OCI-LY1 (cell line): ENCODE measurements at regions not wholly inside any gene's neighbourhood (a gene's known extent, or its start where the extent isn't known, plus 50 kb on each side); places are given as distances from the start of the nearest gene placed in this dataset.

Source experiments
- H2AFZ ChIP-seq: fragments of 200-600 bp; sonication (generic), shearing (Covaris generic); 2 replicates; pipeline ENCODE4 v1.6.0; 2014; ENCODE audit warnings: antibody characterized with exemption, mild to moderate bottlenecking, low read length
- H3F3A ChIP-seq: fragments of 200-600 bp; sonication (generic), shearing (Covaris generic); 2 replicates; pipeline ENCODE4 v1.6.0; 2014; ENCODE audit warnings: mild to moderate bottlenecking, antibody characterized with exemption, low read length, moderate library complexity; ENCODE audit not compliant: insufficient read depth
- H3K27ac ChIP-seq: fragments of 200-600 bp; sonication (generic); 2 replicates; pipeline ENCODE4 v1.5.1; 2014; ENCODE audit warnings: low read length, mixed run types, mild to moderate bottlenecking, low read depth; ENCODE audit not compliant: poor library complexity, severe bottlenecking
- H3K27me3 ChIP-seq: fragments of 200-600 bp; sonication (generic); 2 replicates; pipeline ENCODE4 v1.6.0; 2014; ENCODE audit warnings: antibody characterized with exemption, mild to moderate bottlenecking, low read length, moderate library complexity; ENCODE audit not compliant: insufficient read depth
- H3K36me3 ChIP-seq: fragments of 200-600 bp; sonication (generic); 2 replicates; pipeline ENCODE4 v1.6.1; 2014; ENCODE audit warnings: mild to moderate bottlenecking, antibody characterized with exemption, low read length, moderate library complexity, mixed read lengths; ENCODE audit not compliant: insufficient read depth
- H3K4me1 ChIP-seq: fragments of 200-600 bp; sonication (generic); 2 replicates; pipeline ENCODE4 v1.5.1; 2014; ENCODE audit warnings: mild to moderate bottlenecking, low read length, moderate library complexity; ENCODE audit not compliant: insufficient read depth, severe bottlenecking
- H3K4me2 ChIP-seq: fragments of 200-600 bp; sonication (generic), shearing (Covaris generic); 2 replicates; pipeline ENCODE4 v1.6.1; 2014; ENCODE audit warnings: low read length
- H3K4me3 ChIP-seq: fragments of 200-600 bp; sonication (generic); 2 replicates; pipeline ENCODE4 v1.5.1; 2014; ENCODE audit warnings: low read length, low read depth, mild to moderate bottlenecking, mixed read lengths; ENCODE audit not compliant: poor library complexity, severe bottlenecking
- H3K79me2 ChIP-seq: fragments of 200-600 bp; shearing (Covaris generic); 2 replicates; pipeline ENCODE4 v1.6.1; 2016; ENCODE audit warnings: mixed run types, low read length, mixed read lengths; ENCODE audit not compliant: insufficient read depth
- H3K9ac ChIP-seq: fragments of 200-600 bp; sonication (generic), shearing (Covaris generic); 2 replicates; pipeline ENCODE4 v1.6.1; 2014; ENCODE audit warnings: mild to moderate bottlenecking, low read length, mixed read lengths
- H3K9me2 ChIP-seq: fragments of 200-600 bp; sonication (generic), shearing (Covaris generic); 2 replicates; pipeline ENCODE4 v1.6.1; 2014; ENCODE audit warnings: low read depth, mild to moderate bottlenecking, low read length, mixed read lengths
- H3K9me3 ChIP-seq: fragments of 200-600 bp; shearing (Covaris generic); 2 replicates; pipeline ENCODE4 v1.6.1; 2014; ENCODE audit warnings: low read length, mixed read lengths
- H4K20me1 ChIP-seq: fragments of 200-600 bp; sonication (generic), shearing (Covaris generic); 2 replicates; pipeline ENCODE4 v1.6.0; 2016; ENCODE audit warnings: mild to moderate bottlenecking, low read length; ENCODE audit not compliant: insufficient read depth
- CTCF ChIP-seq: fragments of 200-600 bp; sonication (generic), shearing (Covaris generic); IDR thresholded peaks from 2 replicates; pipeline ENCODE4 v1.5.1; 2017; ENCODE audit warnings: mild to moderate bottlenecking, antibody characterized with exemption, low read length, moderate library complexity, mixed read lengths
- EZH2 ChIP-seq: fragments of 200-600 bp; sonication (generic), shearing (Covaris generic); IDR thresholded peaks from 2 replicates; pipeline ENCODE4 v1.8.0; 2017; ENCODE audit warnings: borderline replicate concordance, mixed run types, mild to moderate bottlenecking, antibody characterized with exemption, low read length, moderate library complexity, mixed read lengths

DNA sequence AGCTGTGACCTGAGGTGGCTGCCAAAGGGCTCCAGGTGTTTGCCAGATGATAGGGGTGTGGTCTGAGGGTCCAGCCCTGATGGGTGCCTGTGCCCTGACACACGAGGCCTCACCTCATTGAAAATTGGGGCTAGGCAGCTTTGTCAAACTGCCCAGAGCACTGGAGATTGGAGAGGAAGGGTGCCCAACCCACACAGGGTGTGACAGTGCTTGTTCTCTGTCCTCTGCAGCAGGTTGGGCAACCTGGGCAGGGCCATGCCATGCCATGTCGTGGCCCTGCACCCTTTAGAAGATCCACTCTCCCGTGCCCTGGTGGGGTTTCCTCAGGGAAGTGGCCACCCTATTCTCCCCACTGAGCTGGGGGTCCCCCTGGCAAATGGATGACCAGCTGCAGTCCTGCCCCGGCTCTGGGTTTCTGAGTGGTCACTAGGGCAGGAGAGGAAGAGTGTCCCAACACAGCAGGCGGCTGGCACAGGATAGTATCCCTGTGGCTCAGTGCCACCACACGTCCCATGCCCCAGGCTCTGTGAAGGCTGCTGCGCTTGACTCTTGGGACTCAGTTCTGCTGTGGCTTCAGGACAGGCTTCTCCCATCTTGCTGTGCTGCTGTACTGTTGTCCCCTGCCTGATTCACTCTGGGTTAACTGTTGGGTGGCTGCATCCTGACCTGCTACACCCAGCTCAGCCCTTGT, 100.8 kb upstream of the PITX1 start:
- Histone ChIP-seq H3K9me3 (no peaks in the 10 kb centered on the region), H4K20me1 (no peaks in the 10 kb centered on the region), H3F3A (no peaks in the 10 kb centered on the region), H2AFZ (no peak overlapping the region), H3K27me3 (no peaks in the 10 kb centered on the region), H3K4me3 (no peak overlapping the region), H3K27ac (no peak overlapping the region), H3K4me1 (peaks cover 9% of the 10 kb centered on the region), H3K79me2 (no peaks in the 10 kb centered on the region), H3K9ac (no peak overlapping the region), H3K9me2 (no peaks in the 10 kb centered on the region), H3K4me2 (no peak overlapping the region), H3K36me3 (no peaks in the 10 kb centered on the region)
- TF ChIP-seq CTCF = no peak
- TF ChIP-seq EZH2 = no peak

GRCh38 chr5:135133698-135134515, 99.9 kb upstream of the PITX1 start:
- H4K20me1 ChIP-seq = no peaks in the 10 kb centered on the region
- H3K4me3 ChIP-seq = no peak overlapping the region
- peaks cover 15% of the 10 kb centered on the region for H3K4me1 ChIP-seq
- no peak overlapping the region for H3K27ac ChIP-seq
- no peak overlapping the region for H2AFZ ChIP-seq
- H3K27me3 ChIP-seq = no peaks in the 10 kb centered on the region
- H3K4me2 ChIP-seq = no peak overlapping the region
- TF ChIP-seq EZH2 (no peak), CTCF (no peak)
- no peaks in the 10 kb centered on the region for H3F3A ChIP-seq
- H3K9me3 ChIP-seq = no peaks in the 10 kb centered on the region
- no peaks in the 10 kb centered on the region for H3K9me2 ChIP-seq
- H3K9ac ChIP-seq = no peak overlapping the region
- no peaks in the 10 kb centered on the region for H3K79me2 ChIP-seq
- H3K36me3 ChIP-seq = no peaks in the 10 kb centered on the region

GRCh38 chr5:135133181-135133580, 99.2 kb upstream of the PITX1 start:
- no peaks in the 10 kb centered on the region for H3F3A ChIP-seq
- TF ChIP-seq EZH2 (no peak), CTCF (no peak)
- no peak overlapping the region for H2AFZ ChIP-seq
- H3K4me1 ChIP-seq = peaks cover 15% of the 10 kb centered on the region
- H3K27me3 ChIP-seq = no peaks in the 10 kb centered on the region
- no peaks in the 10 kb centered on the region for H3K9me3 ChIP-seq
- H3K9ac ChIP-seq = no peak overlapping the region
- H3K9me2 ChIP-seq = no peaks in the 10 kb centered on the region
- H4K20me1 ChIP-seq = no peaks in the 10 kb centered on the region
- H3K4me3 ChIP-seq = no peak overlapping the region
- no peaks in the 10 kb centered on the region for H3K36me3 ChIP-seq
- H3K4me2 ChIP-seq = no peak overlapping the region
- H3K79me2 ChIP-seq = no peaks in the 10 kb centered on the region
- no peak overlapping the region for H3K27ac ChIP-seq
